PFSK-1 (cell line): ENCODE measurements at regions not wholly inside any gene's neighbourhood (a gene's known extent, or its start where the extent isn't known, plus 50 kb on each side); places are given as distances from the start of the nearest gene placed in this dataset.

ENCODE experiments used
- FOXP2 ChIP-seq: optimal IDR thresholded peaks from 2 replicates; pipeline ENCODE3; 2011; ENCODE audit warnings: borderline replicate concordance, control low read depth, inconsistent platforms; ENCODE audit not compliant: insufficient read depth; ENCODE audit errors: extremely low read length, extremely low read depth
- POLR2AphosphoS5 ChIP-seq: IDR thresholded peaks from 2 replicates; pipeline ENCODE4 v1.6.1; 2012; ENCODE audit warnings: low read depth, mild to moderate bottlenecking, control low read depth, low read length, moderate library complexity
- REST ChIP-seq, 2 experiments: IDR thresholded peaks; 2 replicates each; pipeline versions ENCODE4 v1.6.1 to v1.8.0; 2011 to 2012; ENCODE audit warnings: low read depth in 2 of 2, low read length in 2 of 2, control low read depth in 1 of 2, inconsistent platforms in 1 of 2, mild to moderate bottlenecking in 1 of 2, moderate library complexity in 1 of 2; ENCODE audit not compliant: insufficient read depth in 1 of 2
- SIN3A ChIP-seq: IDR thresholded peaks from 2 replicates; pipeline ENCODE4 v1.6.1; 2012; ENCODE audit warnings: mild to moderate bottlenecking, low read length, moderate library complexity, borderline replicate concordance; ENCODE audit not compliant: insufficient read depth
- TAF1 ChIP-seq: IDR thresholded peaks from 2 replicates; pipeline ENCODE4 v1.6.1; 2012; ENCODE audit warnings: low read length, control low read depth, borderline replicate concordance; ENCODE audit not compliant: insufficient read depth

- TF ChIP-seq FOXP2 (no peak), TAF1 (no peak), SIN3A (no peak), REST (IDR thresholded peaks at IDR 0.05; ENCODE audit: insufficient read depth in 1 of 2, low read depth in 2 of 2, low read length in 2 of 2) (no peak), POLR2AphosphoS5 (no peak)
These were observed 186.9 kb upstream of the STK26 start for GRCh38 chrX:131836161-131836560.

GRCh38 chrX:131837325-131837724 is 185.8 kb upstream of the STK26 start:
- no peak for TF ChIP-seq TAF1
- TF ChIP-seq SIN3A: no peak
- no peak for TF ChIP-seq REST (IDR thresholded peaks at IDR 0.05; ENCODE audit: insufficient read depth in 1 of 2, low read depth in 2 of 2, low read length in 2 of 2)
- no peak for TF ChIP-seq POLR2AphosphoS5
- no peak for TF ChIP-seq FOXP2

- TF ChIP-seq TAF1: no peak
These were observed 182.2 kb upstream of the STK26 start for GRCh38 chrX:131840799-131841495.

- TF ChIP-seq FOXP2: no peak
- no peak for TF ChIP-seq POLR2AphosphoS5
- TF ChIP-seq SIN3A: no peak
- no peak for TF ChIP-seq TAF1
- no peak for TF ChIP-seq REST (IDR thresholded peaks at IDR 0.05; ENCODE audit: insufficient read depth in 1 of 2, low read depth in 2 of 2, low read length in 2 of 2)
These were observed 181.3 kb upstream of the STK26 start for GRCh38 chrX:131841496-131842437.

- TF ChIP-seq SIN3A: no peak
- TF ChIP-seq TAF1: no peak
- no peak for TF ChIP-seq POLR2AphosphoS5
- no peak for TF ChIP-seq REST (IDR thresholded peaks at IDR 0.05; ENCODE audit: insufficient read depth in 1 of 2, low read depth in 2 of 2, low read length in 2 of 2)
- no peak for TF ChIP-seq FOXP2
These were observed 179.1 kb upstream of the STK26 start for GRCh38 chrX:131843987-131844386.
